Subcutaneous abdominal adipose tissue (tissue), 5 donors: ENCODE measurements at regions not wholly inside any gene's neighbourhood (a gene's known extent, or its start where the extent isn't known, plus 50 kb on each side); places are given as distances from the start of the nearest gene placed in this dataset.
"Not testable (repeated sequence)": the region's sequence is repeated elsewhere in the genome, so short reads cannot be mapped to it uniquely, and the experiment has no call there.

Experiments
- H3K27ac ChIP-seq: one replicate; pipeline ENCODE4 v1.7.0; 2013; ENCODE audit warnings: low read depth, mild to moderate bottlenecking, inconsistent platforms, low read length, moderate library complexity
- H3K27me3 ChIP-seq, 5 donors: one replicate each; pipeline ENCODE4 v1.7.0; 2013; ENCODE audit warnings: low read length in 5 of 5, inconsistent platforms in 1 of 5; ENCODE audit not compliant: control insufficient read depth in 5 of 5, insufficient read depth in 4 of 5
- H3K36me3 ChIP-seq, 5 donors: one replicate each; pipeline ENCODE4 v1.7.0; 2013; ENCODE audit warnings: low read length in 5 of 5; ENCODE audit not compliant: control insufficient read depth in 5 of 5, insufficient read depth in 5 of 5
- H3K4me1 ChIP-seq, 5 donors: one replicate each; pipeline ENCODE4 v1.7.0; 2013; ENCODE audit warnings: low read length in 5 of 5, mild to moderate bottlenecking in 3 of 5, moderate library complexity in 1 of 5; ENCODE audit not compliant: control insufficient read depth in 5 of 5, insufficient read depth in 5 of 5
- H3K4me3 ChIP-seq, 5 donors: one replicate each; pipeline ENCODE4 v1.7.0; 2013; ENCODE audit warnings: low read length in 5 of 5, low read depth in 1 of 5
- H3K9ac ChIP-seq, 5 donors: one replicate each; pipeline ENCODE4 v1.7.0; 2013; ENCODE audit warnings: low read length in 5 of 5, mild to moderate bottlenecking in 4 of 5, moderate library complexity in 3 of 5
- H3K9me3 ChIP-seq, 5 donors: one replicate each; pipeline ENCODE4 v1.7.0; 2013; ENCODE audit warnings: low read length in 5 of 5; ENCODE audit not compliant: control insufficient read depth in 5 of 5
- donor health status: healthy.
- donor health status: healthy.
- donor health status: healthy.
- donor health status: healthy.
- donor health status: healthy.

- Histone ChIP-seq H3K4me3 (no peak overlapping the region), H3K9me3 (no peaks in the 10 kb centered on the region), H3K27me3 (no peaks in the 10 kb centered on the region), H3K27ac (no peak overlapping the region), H3K4me1 (no peaks in the 10 kb centered on the region), H3K36me3 (no peaks in the 10 kb centered on the region), H3K9ac (no peak overlapping the region)
Measured at GRCh38 chr2:83802604-83803003, 656.5 kb downstream of the SUCLG1 start.

- H3K27ac ChIP-seq = no peak overlapping the region
- H3K4me3 ChIP-seq = no peak overlapping the region
- H3K4me1 ChIP-seq = no peaks in the 10 kb centered on the region
- no peaks in the 10 kb centered on the region for H3K27me3 ChIP-seq
- H3K9me3 ChIP-seq = no peaks in the 10 kb centered on the region
- no peak overlapping the region for H3K9ac ChIP-seq
- H3K36me3 ChIP-seq = no peaks in the 10 kb centered on the region
Measured at GRCh38 chr2:83795777-83796176, 663.3 kb downstream of the SUCLG1 start.

DNA sequence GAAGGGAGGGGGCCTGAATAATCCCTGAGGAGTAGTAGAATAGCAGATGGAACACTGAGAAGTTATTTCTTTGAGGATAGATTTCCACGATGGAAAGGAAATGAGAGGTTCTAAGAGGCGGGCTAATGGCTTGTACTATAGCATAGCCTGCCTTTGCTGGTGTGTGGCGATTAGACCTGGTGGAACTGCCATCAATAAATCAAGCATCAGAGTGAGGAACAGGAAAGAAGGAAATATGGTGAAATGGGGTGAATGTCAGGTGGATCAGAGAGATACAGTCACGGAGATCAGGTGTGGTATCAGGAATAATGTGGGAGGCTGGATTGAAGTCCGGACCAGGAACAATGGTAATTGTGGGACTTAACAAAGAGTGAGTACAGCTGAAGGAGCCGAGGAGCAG, 668.6 kb downstream of the SUCLG1 start:
- not testable (repeated sequence) for H3K36me3 ChIP-seq, H3K9me3 ChIP-seq, H3K9ac ChIP-seq, H3K4me1 ChIP-seq, H3K27ac ChIP-seq, H3K27me3 ChIP-seq, H3K4me3 ChIP-seq

DNA sequence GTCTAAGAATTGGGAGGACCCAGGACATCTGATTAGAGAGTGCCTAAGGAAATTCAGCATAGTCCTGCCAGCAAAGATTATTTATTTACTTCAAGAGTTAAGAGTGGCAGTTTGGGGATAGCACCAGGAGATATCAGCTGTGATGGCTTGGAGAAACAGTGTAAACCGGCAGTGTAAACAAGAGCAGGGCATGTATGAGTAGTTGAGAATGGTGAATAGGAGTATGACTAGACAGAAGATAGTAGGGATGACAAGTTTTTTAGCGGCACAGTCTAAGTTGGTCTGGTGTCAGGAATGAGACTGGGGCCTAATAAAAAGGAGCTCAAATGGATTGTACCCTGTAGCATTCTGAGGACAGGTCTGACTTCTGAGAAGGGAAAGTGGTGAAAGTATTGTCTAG, 669.4 kb downstream of the SUCLG1 start:
- not testable (repeated sequence) for H3K9ac ChIP-seq, H3K36me3 ChIP-seq, H3K9me3 ChIP-seq, H3K27ac ChIP-seq, H3K4me1 ChIP-seq, H3K4me3 ChIP-seq, H3K27me3 ChIP-seq

DNA sequence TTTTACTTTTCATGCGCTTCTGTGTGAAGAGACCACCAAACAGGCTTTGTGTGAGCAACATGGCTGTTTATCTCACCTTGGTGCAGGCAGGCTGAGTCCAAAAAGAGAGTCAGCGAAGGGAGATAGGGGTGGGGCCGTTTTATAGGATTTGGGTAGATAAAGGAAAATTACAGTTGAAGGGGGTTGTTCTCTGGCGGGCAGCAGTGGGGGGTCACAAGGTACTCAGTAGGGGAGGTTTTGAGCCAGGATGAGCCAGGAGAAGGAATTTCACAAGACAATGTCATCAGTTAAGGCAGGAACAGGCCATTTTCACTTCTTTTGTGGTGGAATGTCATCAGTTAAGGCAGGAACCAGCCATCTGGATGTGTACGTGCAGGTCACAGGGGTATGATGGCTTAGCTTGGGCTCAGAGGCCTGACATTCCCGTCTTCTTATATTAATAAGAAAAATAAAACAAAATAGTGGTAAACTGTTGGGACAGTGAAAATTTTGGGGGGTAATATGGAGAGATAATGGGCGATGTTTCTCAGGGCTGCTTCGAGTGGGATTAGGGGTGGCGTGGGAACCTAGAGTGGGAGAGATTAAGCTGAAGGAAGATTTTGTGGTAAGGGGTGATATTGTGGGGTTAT, 670.0 kb downstream of the SUCLG1 start:
- H3K27me3 ChIP-seq, H3K9ac ChIP-seq, H3K9me3 ChIP-seq, H3K4me1 ChIP-seq, H3K27ac ChIP-seq, H3K36me3 ChIP-seq, H3K4me3 ChIP-seq: not testable (repeated sequence)

- Histone ChIP-seq H3K4me1 (no peaks in the 10 kb centered on the region), H3K36me3 (no peaks in the 10 kb centered on the region), H3K4me3 (no peak overlapping the region), H3K27me3 (no peaks in the 10 kb centered on the region), H3K9ac (no peak overlapping the region), H3K27ac (no peak overlapping the region), H3K9me3 (no peaks in the 10 kb centered on the region)
Measured at GRCh38 chr2:83787189-83787588, 671.9 kb downstream of the SUCLG1 start.

DNA sequence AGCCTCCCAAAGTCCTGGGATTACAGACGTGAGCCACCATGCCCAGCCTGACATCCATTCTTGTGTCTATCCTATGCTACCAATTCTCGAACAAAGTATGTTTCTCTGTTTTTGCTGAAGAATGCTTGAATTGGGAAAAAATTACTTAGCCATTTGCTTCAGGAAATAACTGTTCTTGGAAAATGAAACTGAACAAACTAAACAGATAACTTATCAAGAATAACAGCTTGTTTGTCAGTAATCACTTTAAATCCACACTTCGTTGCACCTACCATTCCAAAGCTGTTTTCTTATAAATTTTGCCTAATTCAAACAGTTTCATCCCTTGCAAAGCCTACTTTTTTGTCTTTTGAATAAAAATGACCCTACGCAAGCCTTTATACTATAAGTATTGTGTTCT, 672.9 kb downstream of the SUCLG1 start:
- Histone ChIP-seq H3K4me1 (no peaks in the 10 kb centered on the region), H3K9me3 (no peaks in the 10 kb centered on the region), H3K27ac (no peak overlapping the region), H3K4me3 (no peak overlapping the region), H3K36me3 (no peaks in the 10 kb centered on the region), H3K9ac (no peak overlapping the region), H3K27me3 (no peaks in the 10 kb centered on the region)

- peaks cover 0 to 2% (median 0%) of the 10 kb centered on the region in 5 donors for H3K9me3 ChIP-seq
- no peaks in the 10 kb centered on the region for H3K27me3 ChIP-seq
- H3K27ac ChIP-seq = no peak overlapping the region
- no peak overlapping the region for H3K4me3 ChIP-seq
- no peaks in the 10 kb centered on the region for H3K36me3 ChIP-seq
- no peaks in the 10 kb centered on the region for H3K4me1 ChIP-seq
- no peak overlapping the region for H3K9ac ChIP-seq
Measured at GRCh38 chr2:83784947-83785346, 674.1 kb downstream of the SUCLG1 start.

DNA sequence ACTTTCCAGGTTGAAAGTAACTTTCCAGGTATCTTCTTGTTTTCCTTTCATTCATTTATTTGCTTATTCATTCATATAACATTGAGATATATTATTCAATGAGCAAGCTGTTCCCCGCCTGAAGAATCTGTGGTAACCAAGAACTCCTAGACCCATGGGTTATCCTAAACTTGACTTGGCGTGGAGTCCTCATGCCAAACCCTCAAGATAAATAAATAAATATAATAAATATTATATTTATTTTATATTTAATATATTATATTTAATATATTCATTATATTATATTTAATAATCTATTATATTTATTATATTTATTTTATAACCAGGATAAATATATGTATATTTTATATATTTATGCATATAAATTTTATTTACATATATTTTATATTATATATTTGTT, 674.8 kb downstream of the SUCLG1 start:
- H3K4me3 ChIP-seq = no peak overlapping the region
- peaks cover 0 to 2% (median 0%) of the 10 kb centered on the region in 5 donors for H3K9me3 ChIP-seq
- H3K9ac ChIP-seq = no peak overlapping the region
- H3K4me1 ChIP-seq = no peaks in the 10 kb centered on the region
- no peak overlapping the region for H3K27ac ChIP-seq
- no peaks in the 10 kb centered on the region for H3K36me3 ChIP-seq
- no peaks in the 10 kb centered on the region for H3K27me3 ChIP-seq

- no peak overlapping the region for H3K4me3 ChIP-seq
- H3K9ac ChIP-seq = no peak overlapping the region
- no peaks in the 10 kb centered on the region for H3K36me3 ChIP-seq
Measured at GRCh38 chr2:83782122-83782521, 677.0 kb downstream of the SUCLG1 start.

More at GRCh38 chr2:83782122-83782521, 677.0 kb downstream of the SUCLG1 start:
- Histone ChIP-seq H3K27me3 (no peaks in the 10 kb centered on the region), H3K9me3 (peaks cover 0 to 2% (median 0%) of the 10 kb centered on the region in 5 donors), H3K27ac (no peak overlapping the region), H3K4me1 (no peaks in the 10 kb centered on the region)
